Naive B cell (primary cell): ENCODE measurements at regions not wholly inside any gene's neighbourhood (a gene's known extent, or its start where the extent isn't known, plus 50 kb on each side); places are given as distances from the start of the nearest gene placed in this dataset.
"Not testable (repeated sequence)": the region's sequence is repeated elsewhere in the genome, so short reads cannot be mapped to it uniquely, and the experiment has no call there.

Experiments used
- ATAC-seq, 2 donors: fragments of 150-1000 bp; cut with Tn5 transposase; 2 replicates each; pipeline ENCODE4 v1.10.0; 2021; ENCODE audit warnings: low read depth in 2 of 2, mild to moderate bottlenecking in 2 of 2, moderate library complexity in 2 of 2
- DNase-seq: peaks from one replicate; pipeline ENCODE4 v3.0.0; 2022
- H3K27ac Mint-ChIP-seq, 6 donors: one replicate each; pipeline ENCODE4 v1.8.0; 2020 to 2022; ENCODE audit warnings: mild to moderate bottlenecking in 6 of 6, mixed read lengths in 6 of 6, moderate library complexity in 5 of 6, inconsistent platforms in 2 of 6
- H3K27me3 Mint-ChIP-seq, 3 donors: one replicate each; pipeline ENCODE4 v1.8.0; 2021 to 2022; ENCODE audit warnings: mixed read lengths in 3 of 3, mild to moderate bottlenecking in 1 of 3
- H3K36me3 Mint-ChIP-seq, 2 donors: one replicate each; pipeline ENCODE4 v1.8.0; 2020 to 2022; ENCODE audit warnings: mixed read lengths in 2 of 2, inconsistent platforms in 1 of 2, mild to moderate bottlenecking in 1 of 2
- H3K4me1 Mint-ChIP-seq, 3 donors: one replicate each; pipeline ENCODE4 v1.8.0; 2020 to 2022; ENCODE audit warnings: mixed read lengths in 3 of 3, inconsistent platforms in 1 of 3, mild to moderate bottlenecking in 1 of 3, moderate library complexity in 1 of 3
- H3K4me3 Mint-ChIP-seq, 8 donors: one replicate each; pipeline ENCODE4 v1.8.0; 2020 to 2022; ENCODE audit warnings: mild to moderate bottlenecking in 8 of 8, mixed read lengths in 8 of 8, moderate library complexity in 8 of 8, inconsistent platforms in 2 of 8
- H3K9me3 Mint-ChIP-seq, 7 donors: one replicate each; pipeline ENCODE4 v1.8.0; 2020 to 2022; ENCODE audit warnings: mixed read lengths in 7 of 7, mild to moderate bottlenecking in 5 of 7, inconsistent platforms in 2 of 7, moderate library complexity in 1 of 7

- Mint-ChIP-seq H3K27ac (no peak overlapping the region), H3K4me1 (no peaks in the 10 kb centered on the region), H3K4me3 (no peak overlapping the region), H3K27me3 (no peaks in the 10 kb centered on the region), H3K9me3 (peaks cover 0 to 17% (median 5%) of the 10 kb centered on the region in 7 donors), H3K36me3 (no peaks in the 10 kb centered on the region)
- ATAC-seq (no peak), DNase-seq (no peak)
Observed at GRCh38 chr9:100784755-100785154, 206.9 kb downstream of the CAVIN4 start.

GRCh38 chr9:100785946-100786345, 208.1 kb downstream of the CAVIN4 start:
- no peaks in the 10 kb centered on the region for H3K4me1 Mint-ChIP-seq
- DNase-seq (no peak), ATAC-seq (no peak)
- no peaks in the 10 kb centered on the region for H3K27me3 Mint-ChIP-seq
- peaks cover 0 to 11% (median 5%) of the 10 kb centered on the region in 7 donors for H3K9me3 Mint-ChIP-seq
- no peak overlapping the region for H3K4me3 Mint-ChIP-seq
- H3K36me3 Mint-ChIP-seq, result no peaks in the 10 kb centered on the region
- no peak overlapping the region for H3K27ac Mint-ChIP-seq

- Mint-ChIP-seq H3K27ac (no peak overlapping the region), H3K9me3 (peaks cover 0 to 3% (median 0%) of the 10 kb centered on the region in 7 donors), H3K36me3 (no peaks in the 10 kb centered on the region), H3K4me3 (no peak overlapping the region), H3K4me1 (no peaks in the 10 kb centered on the region), H3K27me3 (peaks cover 0 to 5% (median 0%) of the 10 kb centered on the region in 3 donors)
- no peak for DNase-seq
- no peak for ATAC-seq
Observed at GRCh38 chr9:100794738-100795269, 216.9 kb downstream of the CAVIN4 start.

GRCh38 chr9:100803956-100804355, 224.6 kb upstream of the PLPPR1 start:
- Mint-ChIP-seq H3K27me3 (no peaks in the 10 kb centered on the region), H3K36me3 (no peaks in the 10 kb centered on the region), H3K27ac (no peak overlapping the region), H3K4me1 (no peaks in the 10 kb centered on the region), H3K9me3 (peaks cover 0 to 10% (median 0%) of the 10 kb centered on the region in 7 donors), H3K4me3 (no peak overlapping the region)
- ATAC-seq, result no peak
- no peak for DNase-seq

GRCh38 chr9:100811643-100812042, 216.9 kb upstream of the PLPPR1 start:
- DNase-seq, result no peak
- Mint-ChIP-seq H3K27me3 (peaks cover 0 to 4% (median 0%) of the 10 kb centered on the region in 3 donors), H3K4me3 (no peak overlapping the region), H3K9me3 (peaks cover 4 to 21% (median 6%) of the 10 kb centered on the region in 7 donors), H3K4me1 (no peaks in the 10 kb centered on the region), H3K36me3 (no peaks in the 10 kb centered on the region), H3K27ac (no peak overlapping the region)
- ATAC-seq, result no peak

- Mint-ChIP-seq H3K4me1 (no peaks in the 10 kb centered on the region), H3K36me3 (no peaks in the 10 kb centered on the region), H3K9me3 (peaks cover 4 to 21% (median 9%) of the 10 kb centered on the region in 7 donors), H3K27ac (no peak overlapping the region), H3K27me3 (peaks cover 0 to 4% (median 0%) of the 10 kb centered on the region in 3 donors), H3K4me3 (no peak overlapping the region)
- DNase-seq (no peak), ATAC-seq (no peak)
Observed at GRCh38 chr9:100813871-100814270, 214.7 kb upstream of the PLPPR1 start.

GRCh38 chr9:100819980-100820379, 208.5 kb upstream of the PLPPR1 start:
- DNase-seq (no peak), ATAC-seq (no peak)
- Mint-ChIP-seq H3K36me3 (no peaks in the 10 kb centered on the region), H3K9me3 (peaks cover 0 to 19% (median 5%) of the 10 kb centered on the region in 7 donors), H3K27me3 (no peaks in the 10 kb centered on the region), H3K4me1 (no peaks in the 10 kb centered on the region), H3K4me3 (no peak overlapping the region), H3K27ac (no peak overlapping the region)

- not testable (repeated sequence) for H3K4me3 Mint-ChIP-seq, H3K36me3 Mint-ChIP-seq, H3K27ac Mint-ChIP-seq, ATAC-seq, DNase-seq, H3K9me3 Mint-ChIP-seq, H3K4me1 Mint-ChIP-seq, H3K27me3 Mint-ChIP-seq
Observed at GRCh38 chr9:100833035-100833434, 195.5 kb upstream of the PLPPR1 start.

GRCh38 chr9:100838857-100839256, 189.7 kb upstream of the PLPPR1 start:
- Mint-ChIP-seq H3K4me3 (no peak overlapping the region), H3K4me1 (no peaks in the 10 kb centered on the region), H3K27me3 (no peaks in the 10 kb centered on the region), H3K36me3 (no peaks in the 10 kb centered on the region), H3K9me3 (peaks cover 0 to 6% (median 2%) of the 10 kb centered on the region in 7 donors), H3K27ac (no peak overlapping the region)
- DNase-seq, result no peak
- no peak for ATAC-seq

GRCh38 chr9:100848726-100849125, 179.8 kb upstream of the PLPPR1 start:
- no peaks in the 10 kb centered on the region for H3K36me3 Mint-ChIP-seq
- no peaks in the 10 kb centered on the region for H3K4me1 Mint-ChIP-seq
- DNase-seq (no peak), ATAC-seq (no peak)
- H3K9me3 Mint-ChIP-seq, result no peaks in the 10 kb centered on the region
- no peak overlapping the region for H3K4me3 Mint-ChIP-seq
- H3K27ac Mint-ChIP-seq, result no peak overlapping the region
- no peaks in the 10 kb centered on the region for H3K27me3 Mint-ChIP-seq

- no peak for DNase-seq
- Mint-ChIP-seq H3K27me3 (no peaks in the 10 kb centered on the region), H3K36me3 (no peaks in the 10 kb centered on the region), H3K4me1 (no peaks in the 10 kb centered on the region), H3K9me3 (no peaks in the 10 kb centered on the region), H3K27ac (no peak overlapping the region), H3K4me3 (no peak overlapping the region)
- no peak for ATAC-seq
Observed at GRCh38 chr9:100852088-100852487, 176.4 kb upstream of the PLPPR1 start.

- H3K9me3 Mint-ChIP-seq, result peaks cover 0 to 6% (median 4%) of the 10 kb centered on the region in 7 donors
- no peak overlapping the region for H3K4me3 Mint-ChIP-seq
- no peak overlapping the region for H3K27ac Mint-ChIP-seq
- H3K36me3 Mint-ChIP-seq, result no peaks in the 10 kb centered on the region
- ATAC-seq, result no peak
- DNase-seq, result no peak
- no peaks in the 10 kb centered on the region for H3K4me1 Mint-ChIP-seq
- no peaks in the 10 kb centered on the region for H3K27me3 Mint-ChIP-seq
Observed at GRCh38 chr9:100856238-100856637, 172.3 kb upstream of the PLPPR1 start.

GRCh38 chr9:100865111-100865510, 163.4 kb upstream of the PLPPR1 start:
- no peaks in the 10 kb centered on the region for H3K4me1 Mint-ChIP-seq
- H3K27me3 Mint-ChIP-seq, result no peaks in the 10 kb centered on the region
- H3K4me3 Mint-ChIP-seq, result no peak overlapping the region
- ATAC-seq (no peak), DNase-seq (no peak)
- no peak overlapping the region for H3K27ac Mint-ChIP-seq
- H3K9me3 Mint-ChIP-seq, result peaks cover 2 to 31% (median 3%) of the 10 kb centered on the region in 7 donors
- H3K36me3 Mint-ChIP-seq, result no peaks in the 10 kb centered on the region

- Mint-ChIP-seq H3K4me3 (no peak overlapping the region), H3K36me3 (no peaks in the 10 kb centered on the region), H3K9me3 (peaks cover 2 to 31% (median 3%) of the 10 kb centered on the region in 7 donors), H3K27ac (no peak overlapping the region), H3K4me1 (no peaks in the 10 kb centered on the region), H3K27me3 (no peaks in the 10 kb centered on the region)
- DNase-seq (no peak), ATAC-seq (no peak)
Observed at GRCh38 chr9:100865648-100866047, 162.9 kb upstream of the PLPPR1 start.

- ATAC-seq, result no peak
- no peak overlapping the region for H3K27ac Mint-ChIP-seq
- no peaks in the 10 kb centered on the region for H3K4me1 Mint-ChIP-seq
- H3K36me3 Mint-ChIP-seq, result no peaks in the 10 kb centered on the region
- H3K9me3 Mint-ChIP-seq, result peaks cover 0 to 13% (median 5%) of the 10 kb centered on the region in 7 donors
- DNase-seq, result no peak
- no peak overlapping the region for H3K4me3 Mint-ChIP-seq
- no peaks in the 10 kb centered on the region for H3K27me3 Mint-ChIP-seq
Observed at GRCh38 chr9:100869326-100869725, 159.2 kb upstream of the PLPPR1 start.
